Nephron (organoid): ENCODE measurements at regions not wholly inside any gene's neighbourhood (a gene's known extent, or its start where the extent isn't known, plus 50 kb on each side); places are given as distances from the start of the nearest gene placed in this dataset.
A peak's percentile ranks its signal among the peaks of the same experiment; 100 is the strongest.
"Not testable (repeated sequence)": the region's sequence is repeated elsewhere in the genome, so short reads cannot be mapped to it uniquely, and the experiment has no call there.

Experiments
- H3K27ac Mint-ChIP-seq, 3 experiments: 2 replicates each; pipeline ENCODE4 v1.8.0; 2020; ENCODE audit warnings: mixed read lengths in 3 of 3, mild to moderate bottlenecking in 2 of 3, moderate library complexity in 1 of 3
- H3K27me3 Mint-ChIP-seq: 2 replicates; pipeline ENCODE4 v1.8.0; 2021; ENCODE audit warnings: low read depth, mild to moderate bottlenecking, moderate library complexity, mixed read lengths
- H3K36me3 Mint-ChIP-seq: 2 replicates; pipeline ENCODE4 v1.8.0; 2020; ENCODE audit warnings: low read depth, mixed read lengths
- H3K4me1 Mint-ChIP-seq: 2 replicates; pipeline ENCODE4 v1.8.0; 2020; ENCODE audit warnings: mixed read lengths
- H3K4me3 Mint-ChIP-seq, 3 experiments: 2 replicates each; pipeline ENCODE4 v1.8.0; 2020; ENCODE audit warnings: mild to moderate bottlenecking in 3 of 3, mixed read lengths in 3 of 3, moderate library complexity in 2 of 3
- H3K9me3 Mint-ChIP-seq: 2 replicates; pipeline ENCODE4 v1.8.0; 2020; ENCODE audit warnings: mixed read lengths
- TF ChIP-seq, protein P1 (sequence below), 3 experiments: fragments of 200-600 bp; sonication (generic); IDR thresholded peaks; one replicate each; pipeline ENCODE4 v1.5.0; 2021; ENCODE audit warnings: antibody characterized with exemption in 3 of 3; ENCODE audit not compliant: unreplicated experiment in 3 of 3

DNA sequence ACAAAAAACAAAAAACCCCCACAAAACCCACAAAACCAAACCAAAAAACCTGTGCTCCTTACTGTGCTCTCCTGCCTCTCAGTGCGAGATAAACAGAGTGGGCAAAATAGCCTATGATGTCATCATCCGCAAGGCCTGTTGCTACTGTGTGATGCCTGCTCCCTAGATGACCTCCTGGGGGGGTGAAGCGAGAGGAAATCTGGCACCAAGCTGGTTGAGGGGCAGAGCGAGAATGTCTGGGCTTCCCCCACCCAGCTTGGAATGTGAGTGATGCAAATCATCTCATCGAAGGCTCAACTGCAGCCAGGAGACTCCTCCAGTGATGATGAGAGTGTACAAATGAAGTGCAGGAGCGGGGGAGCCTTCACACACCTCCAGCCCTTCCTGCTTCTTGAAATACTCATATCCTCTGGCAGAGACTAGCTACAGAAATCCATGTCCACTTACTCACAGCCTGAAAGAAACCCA lies 57.7 kb upstream of the MAP4K3 start:
- H3K4me3 Mint-ChIP-seq, result no peak overlapping the region
- no peaks in the 10 kb centered on the region for H3K9me3 Mint-ChIP-seq
- no peaks in the 10 kb centered on the region for H3K36me3 Mint-ChIP-seq
- no peaks in the 10 kb centered on the region for H3K27me3 Mint-ChIP-seq
- peaks cover 23% of the 10 kb centered on the region for H3K4me1 Mint-ChIP-seq
- H3K27ac Mint-ChIP-seq, result peak overlapping the region; percentile 20 to 85 (median 50)
- TF ChIP-seq, protein P1, sequence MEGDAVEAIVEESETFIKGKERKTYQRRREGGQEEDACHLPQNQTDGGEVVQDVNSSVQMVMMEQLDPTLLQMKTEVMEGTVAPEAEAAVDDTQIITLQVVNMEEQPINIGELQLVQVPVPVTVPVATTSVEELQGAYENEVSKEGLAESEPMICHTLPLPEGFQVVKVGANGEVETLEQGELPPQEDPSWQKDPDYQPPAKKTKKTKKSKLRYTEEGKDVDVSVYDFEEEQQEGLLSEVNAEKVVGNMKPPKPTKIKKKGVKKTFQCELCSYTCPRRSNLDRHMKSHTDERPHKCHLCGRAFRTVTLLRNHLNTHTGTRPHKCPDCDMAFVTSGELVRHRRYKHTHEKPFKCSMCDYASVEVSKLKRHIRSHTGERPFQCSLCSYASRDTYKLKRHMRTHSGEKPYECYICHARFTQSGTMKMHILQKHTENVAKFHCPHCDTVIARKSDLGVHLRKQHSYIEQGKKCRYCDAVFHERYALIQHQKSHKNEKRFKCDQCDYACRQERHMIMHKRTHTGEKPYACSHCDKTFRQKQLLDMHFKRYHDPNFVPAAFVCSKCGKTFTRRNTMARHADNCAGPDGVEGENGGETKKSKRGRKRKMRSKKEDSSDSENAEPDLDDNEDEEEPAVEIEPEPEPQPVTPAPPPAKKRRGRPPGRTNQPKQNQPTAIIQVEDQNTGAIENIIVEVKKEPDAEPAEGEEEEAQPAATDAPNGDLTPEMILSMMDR (IDR thresholded peaks at IDR 0.05; ENCODE audit: unreplicated experiment in 3 of 3), result no peak

GRCh38 chr2:39497082-39497801 lies 60.2 kb upstream of the MAP4K3 start:
- H3K36me3 Mint-ChIP-seq, result no peaks in the 10 kb centered on the region
- no peaks in the 10 kb centered on the region for H3K9me3 Mint-ChIP-seq
- no peak overlapping the region for H3K4me3 Mint-ChIP-seq
- H3K27ac Mint-ChIP-seq, result peak overlapping the region; percentile 26 to 68 (median 56)
- no peaks in the 10 kb centered on the region for H3K27me3 Mint-ChIP-seq
- TF ChIP-seq, protein P1 (IDR thresholded peaks at IDR 0.05; ENCODE audit: unreplicated experiment in 3 of 3), result no peak
- H3K4me1 Mint-ChIP-seq, result peaks cover 29% of the 10 kb centered on the region

DNA sequence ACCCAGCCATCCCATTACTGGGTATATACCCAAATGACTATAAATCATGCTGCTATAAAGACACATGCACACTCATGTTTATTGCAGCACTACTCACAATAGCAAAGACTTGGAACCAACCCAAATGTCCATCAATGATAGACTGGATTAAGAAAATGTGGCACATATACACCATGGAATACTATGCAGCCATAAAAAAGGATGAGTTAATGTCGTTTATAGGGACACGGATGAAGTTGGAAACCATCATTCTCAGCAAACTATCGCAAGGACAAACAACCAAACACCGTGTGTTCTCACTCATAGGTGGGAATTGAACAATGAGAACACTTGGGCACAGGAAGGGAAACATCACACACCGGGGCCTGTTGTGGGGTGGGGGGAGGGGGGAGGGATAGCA lies 61.1 kb upstream of the MAP4K3 start:
- H3K9me3 Mint-ChIP-seq, H3K4me3 Mint-ChIP-seq, H3K27me3 Mint-ChIP-seq, H3K36me3 Mint-ChIP-seq, H3K27ac Mint-ChIP-seq: not testable (repeated sequence)
- peaks cover 26% of the 10 kb centered on the region for H3K4me1 Mint-ChIP-seq

DNA sequence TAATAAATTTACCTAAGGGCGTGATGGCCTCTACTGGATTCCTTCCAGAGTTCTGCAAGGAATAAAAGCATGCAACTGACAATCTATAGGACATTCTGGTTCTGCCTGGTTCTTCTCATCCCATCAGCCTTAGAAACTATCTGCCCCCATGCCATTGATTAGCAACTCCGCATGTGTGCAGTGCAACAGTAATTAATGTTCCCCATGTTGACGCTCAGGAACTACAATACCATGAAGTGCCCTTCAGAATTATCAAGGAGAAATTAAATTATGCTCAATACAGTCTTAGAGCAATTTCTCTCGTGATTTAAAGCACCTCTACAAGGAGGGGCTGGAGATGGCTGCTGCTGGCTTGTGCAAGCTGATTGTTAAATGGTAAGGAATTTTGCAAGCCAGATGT lies 61.7 kb upstream of the MAP4K3 start:
- Mint-ChIP-seq H3K4me1 (peaks cover 26% of the 10 kb centered on the region), H3K27me3 (no peaks in the 10 kb centered on the region), H3K4me3 (no peak overlapping the region), H3K36me3 (no peaks in the 10 kb centered on the region), H3K27ac (peak overlapping the region in 1 of 3 experiments; percentile 9), H3K9me3 (no peaks in the 10 kb centered on the region)
- TF ChIP-seq, protein P1 (IDR thresholded peaks at IDR 0.05; ENCODE audit: unreplicated experiment in 3 of 3), result no peak

DNA sequence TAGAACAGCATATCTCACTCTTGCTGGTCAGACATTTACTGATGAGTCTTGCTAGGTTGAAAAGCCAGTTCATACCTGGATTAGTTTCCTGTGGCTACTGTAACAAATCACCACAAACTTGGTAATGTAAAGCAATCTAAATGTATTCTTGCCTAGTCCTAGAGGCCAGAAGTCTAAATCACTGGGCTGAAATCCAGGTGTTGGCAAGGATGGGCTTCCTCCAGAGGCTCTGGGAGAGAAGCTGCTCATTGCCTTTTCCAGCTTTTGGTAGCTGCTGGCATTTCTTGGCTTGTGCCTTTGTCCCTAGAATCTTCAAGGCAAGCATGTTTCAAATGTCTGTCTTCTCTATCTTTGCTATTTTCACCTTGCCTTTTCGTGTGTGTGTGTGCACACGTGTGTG lies 62.3 kb upstream of the MAP4K3 start:
- H3K4me1 Mint-ChIP-seq, result peaks cover 30% of the 10 kb centered on the region
- H3K9me3 Mint-ChIP-seq, result no peaks in the 10 kb centered on the region
- TF ChIP-seq, protein P1 (IDR thresholded peaks at IDR 0.05; ENCODE audit: unreplicated experiment in 3 of 3), result no peak
- H3K4me3 Mint-ChIP-seq, result no peak overlapping the region
- H3K27me3 Mint-ChIP-seq, result no peaks in the 10 kb centered on the region
- no peaks in the 10 kb centered on the region for H3K36me3 Mint-ChIP-seq
- no peak overlapping the region for H3K27ac Mint-ChIP-seq

DNA sequence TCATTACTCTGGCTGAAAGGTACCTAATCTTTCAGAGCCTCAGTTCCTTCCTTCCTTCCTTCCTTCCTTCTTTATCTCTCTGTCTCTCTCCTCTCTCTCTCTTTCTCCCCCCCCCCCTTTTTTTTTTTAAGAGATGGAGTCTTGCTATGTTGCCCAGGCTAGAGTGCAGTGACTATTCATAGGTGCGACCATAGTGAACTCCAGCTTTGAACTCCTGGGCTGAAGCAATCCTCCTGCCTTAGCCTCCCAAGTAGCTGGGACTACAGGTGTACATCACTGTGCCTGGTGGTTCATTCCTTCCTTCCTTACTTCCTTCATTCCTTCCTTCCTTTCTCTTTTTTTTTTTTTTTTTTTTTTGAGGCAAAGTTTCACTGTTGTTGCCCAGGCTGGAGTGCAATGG lies 64.3 kb upstream of the MAP4K3 start:
- Mint-ChIP-seq H3K4me3 (no peak overlapping the region), H3K36me3 (no peaks in the 10 kb centered on the region), H3K27me3 (no peaks in the 10 kb centered on the region), H3K9me3 (no peaks in the 10 kb centered on the region), H3K27ac (no peak overlapping the region), H3K4me1 (peaks cover 28% of the 10 kb centered on the region)
- TF ChIP-seq, protein P1 (IDR thresholded peaks at IDR 0.05; ENCODE audit: unreplicated experiment in 3 of 3), result no peak
